ENCODE measurements at regions not wholly inside any gene's neighbourhood (a gene's known extent, or its start where the extent isn't known, plus 50 kb on each side); places are given as distances from the start of the nearest gene placed in this dataset.

DNA sequence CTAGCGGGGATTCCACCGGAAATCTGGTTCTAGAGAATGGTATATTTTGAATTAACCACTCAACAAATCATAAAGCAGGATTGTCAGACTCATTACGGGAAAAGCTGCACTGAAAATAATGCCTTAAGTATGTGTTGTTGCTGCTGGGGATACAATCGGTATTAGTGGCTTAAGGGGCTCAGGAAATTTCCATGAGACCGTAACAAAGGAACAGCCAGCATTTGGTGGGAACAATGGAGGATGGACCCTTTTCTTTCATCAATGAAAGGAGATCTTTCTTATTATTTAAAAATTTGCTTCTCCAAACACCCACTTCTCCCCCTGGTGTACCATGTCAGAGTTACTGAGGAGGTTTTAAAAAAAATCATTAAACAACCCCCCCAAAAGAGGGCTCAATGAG, 342.6 kb upstream of the ZFHX3 start:
- no peak for TF ChIP-seq OSR1 (CRISPR knock-in tag; IDR thresholded peaks at IDR 0.05)
- no peak for TF ChIP-seq ZNF8 (CRISPR knock-in tag; IDR thresholded peaks at IDR 0.05)
- TF ChIP-seq BACH2 (CRISPR knock-in tag; IDR thresholded peaks at IDR 0.05; ENCODE audit: borderline replicate concordance): no peak
- no peak for TF ChIP-seq RARB (CRISPR knock-in tag; IDR thresholded peaks at IDR 0.05)
- no peak for TF ChIP-seq ZFP30 (CRISPR knock-in tag; IDR thresholded peaks at IDR 0.05)
- no peak for TF ChIP-seq PPARA (CRISPR knock-in tag; IDR thresholded peaks at IDR 0.05; ENCODE audit: borderline replicate concordance)
- TF ChIP-seq ZFP3 (CRISPR knock-in tag; IDR thresholded peaks at IDR 0.05): no peak
- no peak for TF ChIP-seq ZC3H10 (CRISPR knock-in tag; IDR thresholded peaks at IDR 0.05)
- no peak for TF ChIP-seq CSRNP3 (CRISPR knock-in tag; IDR thresholded peaks at IDR 0.05)
- no peak for TF ChIP-seq ZNF70 (CRISPR knock-in tag; IDR thresholded peaks at IDR 0.05)
- no peak for TF ChIP-seq ISL1 (CRISPR knock-in tag; IDR thresholded peaks at IDR 0.05)
- no peak for TF ChIP-seq ZNF565 (CRISPR knock-in tag; conservative IDR thresholded peaks at IDR 0.05; ENCODE audit: low read depth)
- TF ChIP-seq, protein P1, sequence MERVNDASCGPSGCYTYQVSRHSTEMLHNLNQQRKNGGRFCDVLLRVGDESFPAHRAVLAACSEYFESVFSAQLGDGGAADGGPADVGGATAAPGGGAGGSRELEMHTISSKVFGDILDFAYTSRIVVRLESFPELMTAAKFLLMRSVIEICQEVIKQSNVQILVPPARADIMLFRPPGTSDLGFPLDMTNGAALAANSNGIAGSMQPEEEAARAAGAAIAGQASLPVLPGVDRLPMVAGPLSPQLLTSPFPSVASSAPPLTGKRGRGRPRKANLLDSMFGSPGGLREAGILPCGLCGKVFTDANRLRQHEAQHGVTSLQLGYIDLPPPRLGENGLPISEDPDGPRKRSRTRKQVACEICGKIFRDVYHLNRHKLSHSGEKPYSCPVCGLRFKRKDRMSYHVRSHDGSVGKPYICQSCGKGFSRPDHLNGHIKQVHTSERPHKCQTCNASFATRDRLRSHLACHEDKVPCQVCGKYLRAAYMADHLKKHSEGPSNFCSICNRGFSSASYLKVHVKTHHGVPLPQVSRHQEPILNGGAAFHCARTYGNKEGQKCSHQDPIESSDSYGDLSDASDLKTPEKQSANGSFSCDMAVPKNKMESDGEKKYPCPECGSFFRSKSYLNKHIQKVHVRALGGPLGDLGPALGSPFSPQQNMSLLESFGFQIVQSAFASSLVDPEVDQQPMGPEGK (CRISPR knock-in tag; IDR thresholded peaks at IDR 0.05; ENCODE audit: borderline replicate concordance): no peak
- no peak for TF ChIP-seq SNAI2 (CRISPR knock-in tag; IDR thresholded peaks at IDR 0.05)

Measured in SK-N-SH treated with all-trans-retinoic acid at 6 μM for 48 hours (cell line).